ENCODE measurements at regions not wholly inside any gene's neighbourhood (a gene's known extent, or its start where the extent isn't known, plus 50 kb on each side); places are given as distances from the start of the nearest gene placed in this dataset.

DNA sequence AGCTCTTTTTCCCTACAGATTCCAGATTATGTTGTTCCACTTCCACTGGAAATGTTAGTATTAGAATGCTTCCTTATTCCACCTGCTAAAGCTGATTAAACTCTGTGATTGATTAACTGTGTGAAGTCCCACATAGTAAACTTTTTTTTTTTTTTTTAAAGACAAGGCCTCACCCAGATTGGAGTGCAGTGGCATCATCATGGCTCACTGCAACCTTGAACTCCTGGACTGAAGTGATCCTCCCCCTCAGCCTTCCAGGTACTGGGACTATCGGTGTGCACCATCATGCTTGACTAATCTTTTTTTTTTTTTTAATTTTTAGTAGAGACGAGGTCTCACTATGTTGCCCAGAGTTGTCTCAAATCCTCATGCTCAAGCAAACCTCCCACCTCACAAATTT lies 108.5 kb upstream of the RBMS1 start:
- ChIA-PET CTCF (no interaction called here), POLR2A (no interaction called here)
- WGBS (ENCODE audit: insufficient coverage), result no CpG with 5 or more reads among the region's 2 CpGs
- Histone ChIP-seq H3K36me3 (ENCODE audit: control insufficient read depth in 4 of 4, insufficient read depth in 4 of 4, low read length in 3 of 4) (no peaks in the 10 kb centered on the region), H3K27ac (ENCODE audit: insufficient read depth in 1 of 2, low read depth in 1 of 2, low read length in 2 of 2, poor library complexity in 1 of 2, severe bottlenecking in 2 of 2) (no peak overlapping the region), H3K4me3 (ENCODE audit: control insufficient read depth in 1 of 7, extremely low read depth in 1 of 7, insufficient read depth in 4 of 7, low read depth in 2 of 7, low read length in 6 of 7) (no peak overlapping the region), H3K9me3 (ENCODE audit: control extremely low read depth in 1 of 5, control insufficient read depth in 4 of 5, insufficient read depth in 2 of 5, low read depth in 1 of 5, low read length in 4 of 5) (no peaks in the 10 kb centered on the region), H3K27me3 (replicated peaks in 2 of 5; ENCODE audit: control insufficient read depth in 4 of 5, insufficient read depth in 5 of 5, low read length in 4 of 5) (no peaks in the 10 kb centered on the region), H3K4me1 (ENCODE audit: control extremely low read depth in 1 of 4, control insufficient read depth in 4 of 4, insufficient read depth in 4 of 4, low read length in 3 of 4) (no peaks in the 10 kb centered on the region)
- no peak for DNase-seq

DNA sequence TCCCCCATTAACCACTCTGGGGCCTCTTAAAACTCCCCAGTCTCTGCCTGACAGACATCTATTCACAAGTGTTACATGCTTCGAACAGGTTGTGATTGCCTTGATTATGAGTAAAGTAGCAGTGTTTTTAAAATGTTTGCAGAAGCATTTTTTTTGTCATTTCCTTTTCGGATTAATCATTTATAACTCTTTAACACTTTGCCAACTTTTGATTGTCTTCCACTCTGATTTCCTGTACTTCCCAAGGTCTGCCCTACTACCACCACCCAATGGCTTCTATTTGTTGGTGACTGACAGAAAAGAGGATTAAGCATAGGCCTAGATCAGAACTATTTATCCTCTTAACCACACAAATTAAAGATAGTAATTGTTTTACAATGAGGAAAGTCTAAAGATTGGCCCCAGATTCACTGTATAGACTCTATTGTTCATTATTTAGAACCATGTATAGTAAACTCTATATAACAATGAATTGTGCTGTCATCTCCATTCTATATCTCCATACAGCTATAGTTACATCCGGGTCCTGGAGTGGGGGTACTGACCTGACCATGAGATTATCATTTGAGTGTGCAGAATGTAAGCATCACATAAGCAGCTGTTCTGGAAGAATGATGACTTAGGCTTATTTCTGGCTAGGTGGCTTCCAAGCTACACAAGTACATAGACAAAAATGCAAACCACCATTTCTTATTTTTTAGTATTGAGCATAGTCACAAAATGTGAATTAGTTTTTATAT lies 110.3 kb upstream of the RBMS1 start:
- no peak overlapping the region for H3K4me3 ChIP-seq (ENCODE audit: control insufficient read depth in 1 of 7, extremely low read depth in 1 of 7, insufficient read depth in 4 of 7, low read depth in 2 of 7, low read length in 6 of 7)
- POLR2A ChIA-PET, result no interaction called here

DNA sequence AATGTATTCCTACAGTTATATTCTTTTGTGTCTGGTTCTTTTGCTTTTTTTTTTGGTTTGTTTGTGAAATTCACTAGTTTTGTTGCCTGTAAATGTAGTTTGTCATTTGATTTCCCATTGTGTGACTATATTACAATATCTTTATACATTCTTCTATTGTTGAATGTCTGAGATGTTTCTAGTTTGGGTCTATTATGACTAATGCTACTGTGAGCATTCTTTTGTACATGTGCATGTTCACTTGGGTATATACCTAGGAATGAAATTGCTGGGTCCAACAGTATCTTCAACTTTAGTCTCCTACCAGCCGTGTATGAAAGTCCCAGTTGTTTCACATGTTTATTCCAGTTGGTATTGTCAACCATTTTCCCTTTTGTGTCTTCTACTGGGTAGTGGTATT lies 112.7 kb upstream of the RBMS1 start:
- H3K4me1 ChIP-seq (ENCODE audit: control extremely low read depth in 1 of 4, control insufficient read depth in 4 of 4, insufficient read depth in 4 of 4, low read length in 3 of 4), result no peaks in the 10 kb centered on the region
- ChIA-PET POLR2A (no interaction called here), CTCF (interaction anchor here (0.6 kb wide), 1 partner anchor 54 kb away, joined by 3 read pairs; no protein-coding TSS in a partner anchor)
- no peak overlapping the region for H3K4me3 ChIP-seq (ENCODE audit: control insufficient read depth in 1 of 7, extremely low read depth in 1 of 7, insufficient read depth in 4 of 7, low read depth in 2 of 7, low read length in 6 of 7)
- H3K9me3 ChIP-seq (ENCODE audit: control extremely low read depth in 1 of 5, control insufficient read depth in 4 of 5, insufficient read depth in 2 of 5, low read depth in 1 of 5, low read length in 4 of 5), result no peaks in the 10 kb centered on the region
- no peak for DNase-seq
- no peaks in the 10 kb centered on the region for H3K36me3 ChIP-seq (ENCODE audit: control insufficient read depth in 4 of 4, insufficient read depth in 4 of 4, low read length in 3 of 4)
- no peak overlapping the region for H3K27ac ChIP-seq (ENCODE audit: insufficient read depth in 1 of 2, low read depth in 1 of 2, low read length in 2 of 2, poor library complexity in 1 of 2, severe bottlenecking in 2 of 2)
- WGBS (ENCODE audit: insufficient coverage), result no CpG with 5 or more reads among the region's 1 CpG
- no peaks in the 10 kb centered on the region for H3K27me3 ChIP-seq (replicated peaks in 2 of 5; ENCODE audit: control insufficient read depth in 4 of 5, insufficient read depth in 5 of 5, low read length in 4 of 5)

More for the DNA sequence above, 110.3 kb upstream of the RBMS1 start:
- H3K36me3 ChIP-seq (ENCODE audit: control insufficient read depth in 4 of 4, insufficient read depth in 4 of 4, low read length in 3 of 4), result no peaks in the 10 kb centered on the region
- CTCF ChIA-PET, result no interaction called here
- no peaks in the 10 kb centered on the region for H3K9me3 ChIP-seq (ENCODE audit: control extremely low read depth in 1 of 5, control insufficient read depth in 4 of 5, insufficient read depth in 2 of 5, low read depth in 1 of 5, low read length in 4 of 5)
- no peaks in the 10 kb centered on the region for H3K4me1 ChIP-seq (ENCODE audit: control extremely low read depth in 1 of 4, control insufficient read depth in 4 of 4, insufficient read depth in 4 of 4, low read length in 3 of 4)
- no peaks in the 10 kb centered on the region for H3K27me3 ChIP-seq (replicated peaks in 2 of 5; ENCODE audit: control insufficient read depth in 4 of 5, insufficient read depth in 5 of 5, low read length in 4 of 5)
- no peak overlapping the region for H3K27ac ChIP-seq (ENCODE audit: insufficient read depth in 1 of 2, low read depth in 1 of 2, low read length in 2 of 2, poor library complexity in 1 of 2, severe bottlenecking in 2 of 2)
- no CpG with 5 or more reads among the region's 3 CpGs for WGBS (ENCODE audit: insufficient coverage)
- DNase-seq, result no peak

DNA sequence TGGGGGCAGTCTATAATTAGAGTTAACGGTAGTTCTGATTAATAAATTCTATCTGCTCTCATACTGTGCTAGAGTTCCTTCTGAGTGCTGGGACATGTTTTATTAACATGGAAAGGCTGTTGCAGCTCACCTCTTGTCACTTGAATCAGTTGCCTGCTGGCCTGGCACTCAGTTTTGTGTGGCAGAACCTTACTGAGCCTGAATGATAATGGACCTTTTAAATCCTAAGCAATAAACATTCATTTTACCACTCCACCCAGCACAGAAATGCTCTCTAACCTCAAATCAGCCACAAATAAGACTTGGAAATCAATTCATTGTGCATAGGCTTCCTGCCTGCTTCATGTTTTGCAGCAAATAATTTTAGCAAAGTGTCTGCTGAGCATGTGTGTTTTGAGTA lies 115.0 kb upstream of the RBMS1 start:
- H3K4me3 ChIP-seq (ENCODE audit: control insufficient read depth in 1 of 7, extremely low read depth in 1 of 7, insufficient read depth in 4 of 7, low read depth in 2 of 7, low read length in 6 of 7), result no peak overlapping the region
- no peak for DNase-seq
- no peaks in the 10 kb centered on the region for H3K27me3 ChIP-seq (replicated peaks in 2 of 5; ENCODE audit: control insufficient read depth in 4 of 5, insufficient read depth in 5 of 5, low read length in 4 of 5)
- no CpG with 5 or more reads among the region's 1 CpG for WGBS (ENCODE audit: insufficient coverage)
- H3K36me3 ChIP-seq (ENCODE audit: control insufficient read depth in 4 of 4, insufficient read depth in 4 of 4, low read length in 3 of 4), result no peaks in the 10 kb centered on the region
- no peaks in the 10 kb centered on the region for H3K9me3 ChIP-seq (ENCODE audit: control extremely low read depth in 1 of 5, control insufficient read depth in 4 of 5, insufficient read depth in 2 of 5, low read depth in 1 of 5, low read length in 4 of 5)
- no peaks in the 10 kb centered on the region for H3K4me1 ChIP-seq (ENCODE audit: control extremely low read depth in 1 of 4, control insufficient read depth in 4 of 4, insufficient read depth in 4 of 4, low read length in 3 of 4)
- CTCF ChIA-PET, result interaction anchor here (0.6 kb wide), 1 partner anchor 509 kb away, joined by 3 read pairs; no protein-coding TSS in a partner anchor
- POLR2A ChIA-PET, result no interaction called here
- H3K27ac ChIP-seq (ENCODE audit: insufficient read depth in 1 of 2, low read depth in 1 of 2, low read length in 2 of 2, poor library complexity in 1 of 2, severe bottlenecking in 2 of 2), result no peak overlapping the region

DNA sequence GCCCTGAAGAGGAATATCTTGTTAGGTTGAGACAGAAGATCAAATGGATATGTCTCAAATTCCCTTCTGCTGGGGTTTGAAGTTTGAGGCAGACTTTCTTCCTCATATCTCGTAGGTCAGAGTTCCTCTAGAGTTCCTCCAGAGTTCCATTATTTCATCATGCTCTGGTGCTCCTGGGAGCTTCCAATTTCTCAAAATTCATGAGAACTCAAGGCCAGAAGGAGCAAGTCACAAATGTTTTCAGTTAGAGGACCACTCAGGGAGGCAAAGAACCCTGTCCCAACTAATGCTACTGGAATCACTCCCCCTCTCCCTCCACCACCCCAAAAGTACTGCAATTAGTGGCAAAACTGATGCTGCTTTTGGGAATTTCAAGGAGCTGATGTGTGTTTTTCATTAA lies 115.7 kb upstream of the RBMS1 start:
- 100% methylated on average over 1 of the region's 1 CpG for WGBS (ENCODE audit: insufficient coverage)
- H3K4me1 ChIP-seq (ENCODE audit: control extremely low read depth in 1 of 4, control insufficient read depth in 4 of 4, insufficient read depth in 4 of 4, low read length in 3 of 4), result no peaks in the 10 kb centered on the region
- CTCF ChIA-PET, result no interaction called here
- POLR2A ChIA-PET, result no interaction called here
- no peaks in the 10 kb centered on the region for H3K9me3 ChIP-seq (ENCODE audit: control extremely low read depth in 1 of 5, control insufficient read depth in 4 of 5, insufficient read depth in 2 of 5, low read depth in 1 of 5, low read length in 4 of 5)
- H3K27me3 ChIP-seq (replicated peaks in 2 of 5; ENCODE audit: control insufficient read depth in 4 of 5, insufficient read depth in 5 of 5, low read length in 4 of 5), result no peaks in the 10 kb centered on the region
- no peaks in the 10 kb centered on the region for H3K36me3 ChIP-seq (ENCODE audit: control insufficient read depth in 4 of 4, insufficient read depth in 4 of 4, low read length in 3 of 4)
- no peak overlapping the region for H3K27ac ChIP-seq (ENCODE audit: insufficient read depth in 1 of 2, low read depth in 1 of 2, low read length in 2 of 2, poor library complexity in 1 of 2, severe bottlenecking in 2 of 2)
- no peak overlapping the region for H3K4me3 ChIP-seq (ENCODE audit: control insufficient read depth in 1 of 7, extremely low read depth in 1 of 7, insufficient read depth in 4 of 7, low read depth in 2 of 7, low read length in 6 of 7)
- DNase-seq, result no peak

DNA sequence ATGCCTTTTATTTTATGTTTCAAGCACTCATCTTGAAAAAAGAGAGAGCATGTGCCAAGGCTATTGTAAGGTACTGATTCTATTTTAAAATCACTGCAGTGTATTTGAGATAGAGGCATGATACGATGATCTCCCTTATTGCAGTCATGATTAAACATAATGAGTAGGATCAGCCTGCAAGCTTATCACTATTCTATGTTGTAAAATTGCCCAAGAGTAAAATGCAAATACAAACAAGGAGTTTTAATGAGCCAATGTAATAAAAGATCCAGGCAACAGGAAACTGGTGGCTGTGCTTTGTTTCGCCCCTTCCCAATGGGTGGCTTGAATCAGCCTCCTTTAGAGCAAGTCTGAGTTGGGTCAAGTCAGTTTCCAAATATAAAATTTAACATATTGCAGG lies 116.4 kb upstream of the RBMS1 start:
- WGBS (ENCODE audit: insufficient coverage), result 100% methylated on average over 1 of the region's 2 CpGs
- ChIA-PET POLR2A (no interaction called here), CTCF (no interaction called here)
- H3K4me3 ChIP-seq (ENCODE audit: control insufficient read depth in 1 of 7, extremely low read depth in 1 of 7, insufficient read depth in 4 of 7, low read depth in 2 of 7, low read length in 6 of 7), result no peak overlapping the region
- no peaks in the 10 kb centered on the region for H3K36me3 ChIP-seq (ENCODE audit: control insufficient read depth in 4 of 4, insufficient read depth in 4 of 4, low read length in 3 of 4)
- H3K27me3 ChIP-seq (replicated peaks in 2 of 5; ENCODE audit: control insufficient read depth in 4 of 5, insufficient read depth in 5 of 5, low read length in 4 of 5), result no peaks in the 10 kb centered on the region
- H3K27ac ChIP-seq (ENCODE audit: insufficient read depth in 1 of 2, low read depth in 1 of 2, low read length in 2 of 2, poor library complexity in 1 of 2, severe bottlenecking in 2 of 2), result no peak overlapping the region
- no peaks in the 10 kb centered on the region for H3K4me1 ChIP-seq (ENCODE audit: control extremely low read depth in 1 of 4, control insufficient read depth in 4 of 4, insufficient read depth in 4 of 4, low read length in 3 of 4)
- peaks cover 0 to 2% (median 0%) of the 10 kb centered on the region in 5 experiments for H3K9me3 ChIP-seq (ENCODE audit: control extremely low read depth in 1 of 5, control insufficient read depth in 4 of 5, insufficient read depth in 2 of 5, low read depth in 1 of 5, low read length in 4 of 5)
- DNase-seq, result no peak

DNA sequence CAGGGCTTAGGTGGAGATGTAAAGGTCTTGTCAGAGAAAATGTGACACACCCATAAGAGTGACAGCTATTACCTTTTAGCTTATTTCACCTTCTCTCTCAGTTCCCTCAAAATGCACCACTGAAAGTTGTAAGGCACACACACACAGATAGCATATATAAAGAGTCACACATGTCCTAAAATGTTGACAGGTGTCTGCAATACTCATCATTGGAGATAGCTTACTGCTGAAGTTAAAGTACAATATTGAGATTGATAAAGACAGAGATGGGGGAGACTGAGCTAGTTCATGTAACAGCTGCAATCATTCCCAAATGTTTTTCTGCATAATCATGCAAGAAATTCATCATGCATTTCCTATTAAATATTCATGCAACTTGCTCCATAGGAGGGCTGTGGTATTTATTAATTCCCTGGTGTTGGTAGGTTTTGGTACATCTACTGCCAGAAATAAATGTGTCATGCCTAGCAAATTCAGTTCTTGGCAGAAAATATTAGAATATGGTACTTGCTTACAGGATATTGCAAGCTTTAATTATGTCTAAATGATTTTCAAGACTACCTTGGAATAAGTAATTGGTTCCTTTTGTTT lies 118.8 kb upstream of the RBMS1 start:
- POLR2A ChIA-PET, result no interaction called here
- CTCF ChIA-PET, result interaction anchor here (1.5 kb wide), 1 partner anchor 23 kb away, joined by 3 read pairs; no protein-coding TSS in a partner anchor

More for the DNA sequence above, 118.8 kb upstream of the RBMS1 start:
- Histone ChIP-seq H3K27me3 (replicated peaks in 2 of 5; ENCODE audit: control insufficient read depth in 4 of 5, insufficient read depth in 5 of 5, low read length in 4 of 5) (no peaks in the 10 kb centered on the region), H3K27ac (ENCODE audit: insufficient read depth in 1 of 2, low read depth in 1 of 2, low read length in 2 of 2, poor library complexity in 1 of 2, severe bottlenecking in 2 of 2) (no peak overlapping the region), H3K4me1 (ENCODE audit: control extremely low read depth in 1 of 4, control insufficient read depth in 4 of 4, insufficient read depth in 4 of 4, low read length in 3 of 4) (no peaks in the 10 kb centered on the region), H3K36me3 (ENCODE audit: control insufficient read depth in 4 of 4, insufficient read depth in 4 of 4, low read length in 3 of 4) (no peaks in the 10 kb centered on the region), H3K9me3 (ENCODE audit: control extremely low read depth in 1 of 5, control insufficient read depth in 4 of 5, insufficient read depth in 2 of 5, low read depth in 1 of 5, low read length in 4 of 5) (peaks cover 0 to 13% (median 2%) of the 10 kb centered on the region in 5 experiments), H3K4me3 (ENCODE audit: control insufficient read depth in 1 of 7, extremely low read depth in 1 of 7, insufficient read depth in 4 of 7, low read depth in 2 of 7, low read length in 6 of 7) (no peak overlapping the region)
- DNase-seq, result no peak

Measured in common myeloid progenitor, CD34-positive (primary cell).